ENCODE measurements at regions not wholly inside any gene's neighbourhood (a gene's known extent, or its start where the extent isn't known, plus 50 kb on each side); places are given as distances from the start of the nearest gene placed in this dataset.
"Not testable (repeated sequence)": the region's sequence is repeated elsewhere in the genome, so short reads cannot be mapped to it uniquely, and the experiment has no call there.

GRCh38 chr4:30972542-30972941 lies 252.4 kb downstream of the PCDH7 start:
- Mint-ChIP-seq H3K36me3 (no peaks in the 10 kb centered on the region), H3K4me1 (no peaks in the 10 kb centered on the region), H3K9me3 (peaks cover 4% of the 10 kb centered on the region), H3K27me3 (no peaks in the 10 kb centered on the region), H3K27ac (no peak overlapping the region), H3K4me3 (no peak overlapping the region)

GRCh38 chr4:30973993-30974392 lies 253.8 kb downstream of the PCDH7 start:
- H3K4me3 Mint-ChIP-seq: no peak overlapping the region
- no peaks in the 10 kb centered on the region for H3K4me1 Mint-ChIP-seq
- H3K27me3 Mint-ChIP-seq: no peaks in the 10 kb centered on the region
- peaks cover 5% of the 10 kb centered on the region for H3K9me3 Mint-ChIP-seq
- no peak overlapping the region for H3K27ac Mint-ChIP-seq
- no peaks in the 10 kb centered on the region for H3K36me3 Mint-ChIP-seq

- Mint-ChIP-seq H3K27me3 (no peaks in the 10 kb centered on the region), H3K36me3 (no peaks in the 10 kb centered on the region), H3K27ac (no peak overlapping the region), H3K4me1 (no peaks in the 10 kb centered on the region), H3K4me3 (no peak overlapping the region), H3K9me3 (peaks cover 11% of the 10 kb centered on the region)
These were observed 259.2 kb downstream of the PCDH7 start for GRCh38 chr4:30979402-30979801.

GRCh38 chr4:30989508-30989907 lies 269.3 kb downstream of the PCDH7 start:
- Mint-ChIP-seq H3K4me3 (no peak overlapping the region), H3K27me3 (no peaks in the 10 kb centered on the region), H3K4me1 (no peaks in the 10 kb centered on the region), H3K9me3 (peaks cover 3% of the 10 kb centered on the region), H3K27ac (no peak overlapping the region), H3K36me3 (no peaks in the 10 kb centered on the region)

GRCh38 chr4:30996841-30997240 lies 276.7 kb downstream of the PCDH7 start:
- Mint-ChIP-seq H3K27ac (no peak overlapping the region), H3K9me3 (peaks cover 17% of the 10 kb centered on the region), H3K27me3 (no peaks in the 10 kb centered on the region), H3K4me3 (no peak overlapping the region), H3K4me1 (no peaks in the 10 kb centered on the region), H3K36me3 (no peaks in the 10 kb centered on the region)

- Mint-ChIP-seq H3K4me1 (no peaks in the 10 kb centered on the region), H3K27me3 (no peaks in the 10 kb centered on the region), H3K27ac (no peak overlapping the region)
These were observed 284.9 kb downstream of the PCDH7 start for GRCh38 chr4:31005037-31005436.

GRCh38 chr4:31007858-31008257 lies 287.7 kb downstream of the PCDH7 start:
- Mint-ChIP-seq H3K36me3 (no peaks in the 10 kb centered on the region), H3K4me1 (no peaks in the 10 kb centered on the region), H3K9me3 (no peaks in the 10 kb centered on the region), H3K4me3 (no peak overlapping the region), H3K27ac (no peak overlapping the region), H3K27me3 (no peaks in the 10 kb centered on the region)

More at GRCh38 chr4:31005037-31005436, 284.9 kb downstream of the PCDH7 start:
- no peaks in the 10 kb centered on the region for H3K9me3 Mint-ChIP-seq
- H3K36me3 Mint-ChIP-seq: no peaks in the 10 kb centered on the region
- no peak overlapping the region for H3K4me3 Mint-ChIP-seq

- Mint-ChIP-seq H3K4me1 (no peaks in the 10 kb centered on the region), H3K36me3 (no peaks in the 10 kb centered on the region), H3K27me3 (no peaks in the 10 kb centered on the region), H3K27ac (no peak overlapping the region), H3K9me3 (no peaks in the 10 kb centered on the region), H3K4me3 (no peak overlapping the region)
These were observed 289.8 kb downstream of the PCDH7 start for GRCh38 chr4:31009926-31010325.

- Mint-ChIP-seq H3K27me3 (no peaks in the 10 kb centered on the region), H3K4me3 (no peak overlapping the region), H3K27ac (no peak overlapping the region), H3K4me1 (no peaks in the 10 kb centered on the region), H3K9me3 (no peaks in the 10 kb centered on the region), H3K36me3 (no peaks in the 10 kb centered on the region)
These were observed 295.0 kb downstream of the PCDH7 start for GRCh38 chr4:31015123-31015522.

GRCh38 chr4:31016322-31017061 lies 296.3 kb downstream of the PCDH7 start:
- H3K4me3 Mint-ChIP-seq: no peak overlapping the region
- H3K27ac Mint-ChIP-seq: no peak overlapping the region
- H3K36me3 Mint-ChIP-seq: no peaks in the 10 kb centered on the region
- no peaks in the 10 kb centered on the region for H3K9me3 Mint-ChIP-seq
- H3K4me1 Mint-ChIP-seq: no peaks in the 10 kb centered on the region
- no peaks in the 10 kb centered on the region for H3K27me3 Mint-ChIP-seq

GRCh38 chr4:31020363-31020762 lies 300.2 kb downstream of the PCDH7 start:
- Mint-ChIP-seq H3K4me1 (no peaks in the 10 kb centered on the region), H3K27ac (no peak overlapping the region), H3K4me3 (no peak overlapping the region), H3K36me3 (no peaks in the 10 kb centered on the region), H3K9me3 (no peaks in the 10 kb centered on the region), H3K27me3 (no peaks in the 10 kb centered on the region)

GRCh38 chr4:31021008-31021407 lies 300.8 kb downstream of the PCDH7 start:
- no peak overlapping the region for H3K4me3 Mint-ChIP-seq
- H3K4me1 Mint-ChIP-seq: no peaks in the 10 kb centered on the region
- H3K9me3 Mint-ChIP-seq: no peaks in the 10 kb centered on the region
- no peak overlapping the region for H3K27ac Mint-ChIP-seq
- H3K36me3 Mint-ChIP-seq: no peaks in the 10 kb centered on the region
- H3K27me3 Mint-ChIP-seq: no peaks in the 10 kb centered on the region

- Mint-ChIP-seq H3K27me3 (no peaks in the 10 kb centered on the region), H3K27ac (no peak overlapping the region), H3K4me1 (no peaks in the 10 kb centered on the region), H3K4me3 (no peak overlapping the region), H3K36me3 (no peaks in the 10 kb centered on the region), H3K9me3 (no peaks in the 10 kb centered on the region)
These were observed 302.5 kb downstream of the PCDH7 start for GRCh38 chr4:31022702-31023101.

GRCh38 chr4:31023109-31023508 lies 302.9 kb downstream of the PCDH7 start:
- H3K27ac Mint-ChIP-seq: no peak overlapping the region
- H3K4me3 Mint-ChIP-seq: no peak overlapping the region
- H3K9me3 Mint-ChIP-seq: no peaks in the 10 kb centered on the region
- no peaks in the 10 kb centered on the region for H3K27me3 Mint-ChIP-seq
- H3K36me3 Mint-ChIP-seq: no peaks in the 10 kb centered on the region
- no peaks in the 10 kb centered on the region for H3K4me1 Mint-ChIP-seq

GRCh38 chr4:31023742-31024141 lies 303.6 kb downstream of the PCDH7 start:
- no peaks in the 10 kb centered on the region for H3K9me3 Mint-ChIP-seq
- H3K4me1 Mint-ChIP-seq: no peaks in the 10 kb centered on the region
- no peak overlapping the region for H3K4me3 Mint-ChIP-seq
- no peak overlapping the region for H3K27ac Mint-ChIP-seq
- H3K27me3 Mint-ChIP-seq: no peaks in the 10 kb centered on the region
- H3K36me3 Mint-ChIP-seq: no peaks in the 10 kb centered on the region

- not testable (repeated sequence) for H3K9me3 Mint-ChIP-seq, H3K27me3 Mint-ChIP-seq, H3K4me3 Mint-ChIP-seq, H3K36me3 Mint-ChIP-seq, H3K27ac Mint-ChIP-seq, H3K4me1 Mint-ChIP-seq
These were observed 304.6 kb downstream of the PCDH7 start for GRCh38 chr4:31024781-31025180.

- Mint-ChIP-seq H3K36me3 (no peaks in the 10 kb centered on the region), H3K4me1 (no peaks in the 10 kb centered on the region), H3K4me3 (no peak overlapping the region), H3K9me3 (no peaks in the 10 kb centered on the region), H3K27ac (no peak overlapping the region), H3K27me3 (no peaks in the 10 kb centered on the region)
These were observed 306.1 kb downstream of the PCDH7 start for GRCh38 chr4:31026256-31026655.

Data from activated naive CD4-positive, alpha-beta T cell treated with anti-CD3 and anti-CD28 coated beads, Interleukin-2, amount 50 U/mL, for 24 hours (primary cell).